ENCODE measurements at regions not wholly inside any gene's neighbourhood (a gene's known extent, or its start where the extent isn't known, plus 50 kb on each side); places are given as distances from the start of the nearest gene placed in this dataset.

DNA sequence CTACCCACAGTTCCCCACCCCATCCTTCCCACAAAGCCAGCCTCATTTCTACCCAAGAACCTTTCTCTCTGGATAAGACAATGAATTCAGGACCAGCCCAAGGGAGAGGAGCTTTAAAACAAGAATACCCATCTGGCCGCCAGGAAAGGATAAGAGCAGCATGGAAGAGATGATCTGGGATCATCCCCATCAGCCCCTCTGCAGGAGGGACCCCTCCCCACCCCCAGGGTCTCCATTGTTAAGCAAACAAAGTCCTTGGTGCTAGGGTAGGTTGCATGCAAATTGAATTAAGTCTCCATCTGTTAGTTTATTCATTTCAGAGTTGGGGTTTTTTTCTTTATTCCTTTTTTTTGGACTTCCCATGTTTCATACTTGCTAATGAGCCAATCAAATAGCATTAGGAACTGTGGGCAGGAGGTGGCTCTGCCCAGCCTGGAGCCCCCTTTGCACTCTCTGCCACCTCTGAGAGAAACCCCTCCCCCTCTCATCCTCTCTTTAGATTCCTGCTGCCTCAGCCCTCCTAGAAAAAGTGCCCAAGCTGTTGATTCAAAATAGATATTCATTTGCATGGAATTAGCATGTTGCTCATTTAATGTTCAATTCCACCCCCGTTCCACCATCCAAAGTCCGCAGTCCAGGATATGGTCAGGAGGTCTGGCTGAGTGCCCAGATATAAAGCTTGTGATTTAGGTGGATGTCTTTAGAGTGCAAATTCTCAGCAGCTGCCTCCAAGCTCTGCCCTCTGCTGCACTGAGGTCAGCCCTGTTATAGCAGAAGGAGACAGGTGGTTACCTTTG lies 138.5 kb upstream of the NCAM1 start:
- DNase-seq (ENCODE audit: low read depth), result no peak

DNA sequence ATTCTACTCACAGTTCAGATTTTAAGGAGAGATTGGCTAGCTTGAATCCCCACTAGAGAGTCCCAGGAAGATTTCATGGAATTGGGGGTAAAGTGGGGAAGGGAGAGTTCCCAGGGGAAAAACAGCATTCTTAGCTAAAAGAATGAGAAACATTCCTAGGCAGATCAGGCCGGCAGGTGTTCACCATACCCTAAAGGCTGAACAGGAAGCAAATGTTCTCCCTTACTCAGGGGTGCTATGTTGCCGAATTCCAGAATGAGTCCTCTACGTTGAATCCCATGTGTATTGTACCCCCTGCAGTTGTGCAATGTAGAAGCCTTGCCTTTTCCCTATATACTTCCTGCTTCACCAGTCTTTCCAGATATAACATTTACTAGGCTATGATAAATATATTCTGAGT lies 135.2 kb upstream of the NCAM1 start:
- DNase-seq (ENCODE audit: low read depth), result no peak

DNA sequence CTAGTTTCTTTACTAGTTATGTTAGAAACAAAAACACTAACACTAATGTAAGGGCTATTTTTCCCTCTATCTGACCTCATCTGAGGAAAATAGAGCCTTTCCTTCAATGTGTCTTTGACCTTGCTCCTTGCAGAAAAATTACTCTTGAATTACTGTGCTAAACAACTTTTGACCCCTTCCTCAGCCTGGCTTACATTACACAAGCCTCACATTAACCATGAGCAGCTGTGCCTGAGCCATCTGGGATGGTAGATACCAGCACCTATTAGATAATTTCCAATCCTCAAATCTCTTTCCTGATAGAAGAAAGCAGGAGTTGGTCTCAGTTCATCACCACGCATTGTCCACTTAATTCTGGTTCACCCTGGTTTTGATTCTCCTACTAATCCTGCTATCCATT lies 134.4 kb upstream of the NCAM1 start:
- DNase-seq (ENCODE audit: low read depth), result no peak

DNA sequence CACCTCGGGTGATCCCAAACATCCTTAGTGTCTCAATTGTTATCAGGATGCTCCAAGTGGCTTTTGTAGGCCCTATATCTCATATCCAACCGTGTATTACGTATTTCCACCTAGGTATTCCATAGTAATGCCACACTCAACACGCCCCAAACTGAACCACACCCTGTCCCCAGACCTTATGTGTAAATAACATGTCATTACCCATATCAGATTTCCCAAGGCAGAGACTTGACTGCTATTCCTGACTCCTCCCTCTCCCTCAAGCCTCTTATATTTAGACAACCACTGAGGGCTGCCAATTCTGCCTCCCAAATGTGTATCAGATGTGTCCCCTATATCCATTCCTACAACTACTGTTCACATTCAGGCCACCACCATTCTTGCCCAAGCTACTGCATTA lies 132.8 kb upstream of the NCAM1 start:
- no peak for DNase-seq (ENCODE audit: low read depth)

DNA sequence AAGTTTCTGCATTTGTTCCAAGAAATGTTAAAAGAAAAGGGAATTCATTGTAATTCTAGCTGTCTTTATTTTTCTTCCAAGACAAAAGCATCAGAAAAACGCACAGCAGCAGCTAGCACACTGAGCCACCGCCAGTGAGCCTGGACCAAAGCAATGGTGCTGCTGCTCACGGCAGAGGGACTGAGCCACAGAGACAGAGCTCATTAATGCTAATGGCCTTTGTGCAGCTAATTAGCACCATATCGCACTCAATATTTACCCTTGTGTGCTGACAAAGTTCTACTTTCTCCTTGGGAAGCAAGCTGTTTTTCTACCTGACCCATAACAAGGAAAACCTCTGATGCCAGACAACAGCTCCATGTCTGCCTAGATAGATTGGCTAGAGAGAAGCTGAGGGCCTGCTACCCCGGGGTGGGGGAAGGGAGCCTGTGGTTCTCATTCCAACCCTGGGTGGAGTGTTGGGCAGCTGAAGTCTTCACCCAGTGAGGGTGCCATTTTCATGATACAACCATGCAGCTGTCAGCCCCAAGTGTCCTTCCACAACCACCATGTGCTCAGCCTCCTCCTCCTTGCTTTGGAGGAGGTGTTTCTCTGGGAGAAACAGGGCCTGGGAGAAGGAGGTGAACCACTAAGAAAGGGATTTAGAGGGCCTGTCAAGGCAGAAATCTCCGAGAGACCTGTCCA lies 131.1 kb upstream of the NCAM1 start:
- no peak for DNase-seq (ENCODE audit: low read depth)

DNA sequence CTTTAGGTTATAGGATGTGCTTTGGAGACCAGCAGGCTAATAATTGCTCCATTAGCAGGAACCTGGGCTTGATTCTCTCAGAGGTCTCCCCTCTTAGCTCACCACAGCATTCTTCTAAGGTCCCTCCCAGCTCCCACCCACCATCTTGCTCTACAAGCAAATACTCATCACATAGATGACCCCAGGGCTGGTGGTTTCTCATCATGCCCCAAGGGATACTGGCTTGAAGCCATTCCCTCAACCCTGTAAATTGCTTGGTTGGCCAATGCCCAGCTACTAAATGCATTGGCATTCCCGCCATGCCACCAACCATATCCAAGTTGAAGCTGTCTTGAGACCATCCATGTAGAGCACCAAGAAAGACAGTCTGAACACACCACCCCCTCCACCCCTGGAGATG lies 130.2 kb upstream of the NCAM1 start:
- no peak for DNase-seq (ENCODE audit: low read depth)

DNA sequence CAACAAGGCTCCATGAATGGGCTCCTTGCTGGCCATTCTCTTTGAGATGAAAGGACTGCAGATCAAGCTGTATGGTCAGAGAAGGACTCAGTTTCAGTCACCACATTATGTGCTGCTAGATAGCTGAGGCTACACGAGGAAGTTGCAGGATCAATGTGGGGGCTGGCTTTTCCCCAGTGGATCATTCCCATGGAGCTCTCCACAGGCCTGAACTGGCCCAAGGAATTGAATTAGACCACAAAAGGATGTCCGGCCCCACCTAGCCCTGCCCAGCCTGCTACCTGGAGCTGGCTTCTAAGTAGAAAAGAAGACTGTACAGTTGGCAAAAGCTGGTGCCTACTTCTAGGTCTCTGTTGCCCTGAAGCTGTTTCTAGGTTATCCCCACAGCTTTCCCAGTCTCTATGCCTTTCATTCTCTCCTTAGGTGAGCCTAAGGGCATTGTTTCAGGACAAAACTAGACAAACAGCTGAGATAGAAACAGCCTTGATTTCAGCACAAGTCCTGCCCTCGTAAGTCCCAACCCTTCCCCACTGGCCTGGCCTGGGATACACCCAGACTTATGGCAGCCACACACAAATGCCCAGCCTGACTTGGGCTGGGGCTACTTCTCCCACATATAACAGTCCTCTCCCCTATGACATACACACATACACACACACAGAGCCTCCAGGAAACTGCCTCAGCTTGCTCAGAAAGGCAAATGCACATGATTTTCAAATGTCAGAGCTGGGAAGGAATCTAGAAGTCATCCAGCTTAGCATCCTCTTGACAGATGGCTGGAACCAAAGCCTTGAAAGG lies 129.1 kb upstream of the NCAM1 start:
- no peak for DNase-seq (ENCODE audit: low read depth)

DNA sequence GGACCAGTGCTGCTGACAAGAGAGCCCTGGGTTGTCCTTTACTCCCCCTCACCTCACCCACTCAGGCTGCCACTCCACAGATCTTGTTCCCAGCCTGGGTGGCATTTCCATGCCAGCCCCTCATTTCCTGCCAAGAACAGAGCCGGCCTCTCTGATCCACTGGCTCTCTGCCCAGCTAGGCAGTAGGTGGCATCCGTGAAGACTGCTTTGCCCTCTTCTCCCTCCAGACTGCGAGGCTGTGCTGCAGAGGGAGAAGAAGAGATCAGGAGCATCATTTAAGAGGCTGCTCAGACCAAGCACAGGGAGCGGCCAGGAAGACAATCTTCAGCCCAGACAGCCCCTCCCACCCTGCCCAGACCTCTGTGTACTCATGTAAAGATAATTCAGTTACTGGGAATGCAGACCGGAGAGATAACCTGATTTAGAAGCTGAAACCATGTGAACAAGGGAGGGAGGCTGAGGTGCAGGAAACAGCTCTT lies 126.9 kb upstream of the NCAM1 start:
- DNase-seq (ENCODE audit: low read depth), result no peak

DNA sequence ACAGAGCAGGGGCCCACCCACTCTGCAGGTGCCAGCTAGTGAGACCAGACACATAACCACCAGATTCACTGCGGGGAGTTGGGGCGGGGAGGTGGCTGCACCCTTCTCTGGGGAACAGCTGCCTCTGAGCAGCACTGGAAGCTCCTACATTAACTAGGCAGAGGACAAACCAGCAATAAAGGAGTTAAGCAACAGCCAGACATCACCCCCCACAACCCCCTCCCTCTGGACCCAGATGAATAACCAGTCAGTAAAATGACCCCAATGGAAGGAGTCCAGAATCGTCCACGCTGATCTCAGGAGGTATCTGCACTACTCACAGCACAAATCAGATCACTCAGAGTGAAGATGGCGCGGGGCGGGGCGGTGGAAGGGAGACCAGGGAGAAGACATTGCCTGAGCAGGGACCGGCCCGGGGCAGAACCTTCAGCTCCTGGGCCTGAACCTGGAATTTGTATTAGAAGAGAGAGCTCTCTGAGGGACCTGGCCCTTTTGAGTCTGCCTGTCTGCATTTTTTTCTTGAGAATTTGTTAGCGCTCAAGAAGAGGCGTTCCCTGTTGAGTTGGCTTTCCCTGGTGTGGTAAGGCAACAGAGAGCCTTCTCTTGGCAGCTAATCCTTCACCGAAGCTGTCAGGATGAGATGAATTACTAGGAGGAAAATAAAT lies 125.5 kb upstream of the NCAM1 start:
- no peak for DNase-seq (ENCODE audit: low read depth)

DNA sequence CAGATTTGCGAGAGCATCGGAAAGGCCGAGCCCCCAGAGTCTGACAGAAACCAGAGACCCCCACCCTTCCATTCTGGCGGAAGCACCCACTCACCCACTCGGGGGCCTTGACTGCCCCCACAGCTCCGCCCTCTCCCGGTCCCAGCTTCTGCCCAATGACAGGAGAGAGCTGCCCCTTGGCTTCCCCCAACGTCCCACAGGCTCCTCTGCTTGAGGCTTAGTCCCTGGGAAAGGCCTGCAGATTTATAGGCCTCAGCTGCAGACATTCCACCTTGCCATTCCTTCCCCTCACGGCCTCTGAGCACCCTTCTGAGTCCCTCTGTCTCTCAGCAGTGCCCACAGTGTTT lies 125.0 kb upstream of the NCAM1 start:
- DNase-seq (ENCODE audit: low read depth), result no peak

DNA sequence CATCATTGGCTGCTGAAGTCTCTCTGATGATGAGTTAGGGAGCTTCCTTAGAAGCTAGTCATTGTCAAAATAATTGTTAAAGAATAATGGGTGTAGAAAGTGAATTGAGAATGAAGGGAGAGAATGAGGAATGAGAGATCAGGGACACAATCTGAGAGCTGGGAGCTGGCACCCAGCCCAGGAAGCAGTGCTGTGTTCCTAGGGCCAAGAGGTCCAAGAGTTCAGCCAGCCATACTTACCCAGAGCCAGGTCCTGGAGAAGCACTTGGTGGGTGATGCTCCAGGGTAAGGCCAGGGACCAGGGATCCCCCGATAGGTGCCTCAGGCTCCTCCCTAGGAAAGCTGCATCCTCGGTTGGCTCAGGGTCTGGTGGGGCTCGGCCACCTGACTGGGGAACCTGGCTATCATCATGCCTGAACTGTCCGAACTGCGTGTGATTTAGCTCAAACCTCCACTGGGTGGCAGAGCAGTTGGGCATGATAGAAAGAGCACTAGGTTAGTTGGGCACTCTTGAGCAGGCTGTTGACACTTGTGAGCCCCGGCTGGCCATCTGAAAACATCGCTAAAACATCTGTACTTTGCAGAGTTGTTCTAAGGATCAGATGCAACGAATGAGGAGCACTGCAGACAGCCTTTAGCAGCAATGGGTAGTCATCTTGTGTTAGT lies 123.9 kb upstream of the NCAM1 start:
- DNase-seq (ENCODE audit: low read depth), result no peak

DNA sequence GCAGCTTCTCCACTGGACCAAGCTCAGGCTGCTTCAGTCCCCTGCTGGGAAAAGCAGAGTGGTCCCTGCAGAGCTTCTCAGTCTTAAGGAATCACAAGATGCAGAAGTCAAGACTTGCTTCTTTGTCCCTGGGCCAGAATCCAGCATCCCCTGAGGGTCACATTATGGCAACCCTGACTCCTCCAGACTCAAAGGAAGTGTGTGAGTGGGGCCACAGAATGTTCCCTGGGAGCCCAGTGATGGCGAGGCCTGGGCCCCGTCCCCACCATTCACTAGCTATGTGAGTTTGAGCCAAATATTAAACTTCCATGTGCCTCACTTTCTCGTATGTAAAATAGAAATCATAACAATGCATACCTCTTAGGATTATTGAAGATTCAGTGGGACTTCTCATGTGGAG lies 122.2 kb upstream of the NCAM1 start:
- no peak for DNase-seq (ENCODE audit: low read depth)

DNA sequence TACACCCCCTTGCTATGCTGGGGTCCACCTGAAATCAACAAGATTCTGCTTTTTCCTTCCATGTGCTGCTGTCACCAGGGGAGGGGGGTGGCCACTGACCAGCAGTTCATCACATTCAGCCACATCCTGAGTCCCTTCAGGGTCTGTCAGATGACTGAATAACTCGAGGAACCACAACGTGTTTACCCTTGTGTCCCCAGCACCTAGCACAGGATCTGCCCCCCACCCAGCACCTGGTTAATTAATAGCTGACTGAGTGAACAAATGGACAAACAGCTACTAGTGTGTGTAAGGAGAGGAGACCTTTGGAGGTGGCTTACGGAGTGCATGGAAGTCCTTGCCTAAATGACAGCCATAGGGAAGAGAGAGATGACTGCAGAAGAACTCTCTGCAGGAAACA lies 119.5 kb upstream of the NCAM1 start:
- DNase-seq (ENCODE audit: low read depth), result no peak

DNA sequence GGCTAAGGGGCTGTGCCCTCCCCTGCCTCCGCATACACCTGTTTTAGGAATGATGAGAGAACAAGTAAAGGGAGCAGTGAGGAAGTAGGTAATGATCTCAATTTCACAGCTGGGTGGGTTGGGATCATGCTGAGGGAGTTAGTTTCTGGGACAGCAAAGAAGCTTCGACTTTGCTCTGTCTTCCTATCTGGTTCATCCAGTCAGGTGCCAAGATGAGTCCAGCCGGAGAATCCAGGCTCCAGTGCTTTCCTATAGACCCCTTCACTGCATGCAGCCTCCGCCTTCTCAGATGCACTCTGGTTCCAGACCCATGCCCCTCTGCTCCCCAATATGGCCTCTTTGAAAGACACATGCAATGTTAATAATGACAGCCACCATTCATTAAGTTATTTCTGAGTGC lies 119.1 kb upstream of the NCAM1 start:
- no peak for DNase-seq (ENCODE audit: low read depth)

DNA sequence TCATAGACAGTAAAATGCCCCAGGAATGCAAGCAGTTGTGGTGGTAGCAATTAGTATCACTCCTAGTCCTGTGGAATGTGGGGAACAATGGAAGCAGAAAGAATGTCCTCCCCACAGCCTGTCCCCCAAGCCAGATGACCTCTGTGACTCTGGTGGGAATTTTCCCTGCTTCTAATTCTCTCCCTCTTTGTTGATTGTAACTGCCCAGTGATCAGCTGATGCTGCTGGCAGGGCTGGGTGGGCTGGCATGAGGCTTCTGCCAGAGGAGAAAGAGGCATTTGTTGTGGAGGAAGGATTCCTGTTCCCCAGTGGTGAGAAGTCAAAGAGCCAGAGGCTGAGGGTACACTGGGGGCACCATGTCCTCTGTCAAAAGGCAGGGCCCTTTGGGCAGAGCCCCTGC lies 116.7 kb upstream of the NCAM1 start:
- DNase-seq (ENCODE audit: low read depth), result no peak

DNA sequence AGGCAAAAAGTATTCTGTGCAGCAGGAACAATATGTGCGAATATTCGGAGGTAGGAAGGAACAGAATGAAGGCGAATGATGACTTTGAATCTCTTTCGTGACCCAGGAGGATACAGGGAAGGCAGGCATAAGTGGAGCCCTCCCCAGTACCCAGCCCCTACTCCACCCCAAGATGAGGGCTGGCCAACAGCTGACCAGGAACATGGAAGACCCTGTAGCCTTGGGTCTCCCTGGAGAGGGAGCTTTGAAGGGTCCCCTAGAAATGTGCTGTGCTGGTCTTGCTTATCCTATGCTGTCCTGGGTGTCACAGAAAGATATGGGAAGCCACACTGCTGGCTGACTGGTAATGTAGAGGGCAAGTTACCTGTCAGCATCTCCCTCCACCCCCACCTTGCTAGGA lies 113.7 kb upstream of the NCAM1 start:
- no peak for DNase-seq (ENCODE audit: low read depth)

DNA sequence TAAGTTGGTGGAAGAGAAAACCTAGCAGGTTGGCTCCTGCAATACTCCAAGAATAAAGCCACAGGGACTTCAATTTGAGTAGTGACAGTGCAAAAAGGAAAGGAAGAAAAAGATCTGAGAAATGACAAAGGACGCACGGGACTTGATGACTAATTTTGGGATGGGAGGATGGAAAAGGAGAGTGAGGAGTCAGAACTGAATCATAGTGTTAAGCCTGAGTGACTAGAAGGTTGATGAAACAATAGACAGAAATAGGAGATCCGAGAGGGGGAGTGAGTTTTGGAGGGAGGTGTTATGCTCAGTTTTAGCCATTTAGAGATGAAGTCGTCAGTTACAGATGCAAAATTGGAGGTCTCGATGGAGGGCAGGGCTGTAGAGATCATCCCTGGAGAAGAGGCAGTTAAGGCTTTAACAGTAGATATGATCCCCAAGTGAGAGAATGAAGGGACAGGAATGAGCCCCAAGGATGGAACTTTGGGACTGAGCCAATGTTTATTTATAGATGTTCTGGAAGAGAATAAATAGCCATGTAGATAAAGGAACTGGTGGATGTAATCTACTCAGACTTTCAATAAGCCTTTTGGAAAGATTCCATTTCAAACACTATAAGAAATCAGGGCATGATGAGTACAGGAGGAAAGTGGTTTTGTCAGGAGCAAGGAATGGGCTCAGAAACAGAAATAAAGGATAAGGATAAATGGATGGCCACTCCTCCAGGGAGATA lies 108.9 kb upstream of the NCAM1 start:
- no peak for DNase-seq (ENCODE audit: low read depth)

DNA sequence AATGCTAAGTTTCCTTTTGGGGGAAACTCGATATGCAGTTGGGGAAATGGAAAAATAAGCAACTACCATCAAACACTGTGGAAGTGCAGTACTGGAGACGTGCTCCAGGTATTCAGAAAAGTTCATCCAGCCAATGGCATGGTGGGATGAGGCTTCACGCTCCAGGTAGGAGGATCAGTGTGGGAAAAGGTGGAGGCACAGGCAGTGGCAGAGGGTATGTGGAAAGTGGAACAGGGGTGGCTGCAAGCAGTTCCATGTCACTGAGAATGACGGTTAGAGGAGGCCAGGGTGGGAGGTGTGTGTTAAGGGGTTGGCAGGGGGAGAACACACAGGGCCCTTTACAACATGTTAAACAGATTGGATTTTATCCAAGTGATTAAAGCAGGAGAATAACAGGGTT lies 105.1 kb upstream of the NCAM1 start:
- DNase-seq (ENCODE audit: low read depth), result no peak

DNA sequence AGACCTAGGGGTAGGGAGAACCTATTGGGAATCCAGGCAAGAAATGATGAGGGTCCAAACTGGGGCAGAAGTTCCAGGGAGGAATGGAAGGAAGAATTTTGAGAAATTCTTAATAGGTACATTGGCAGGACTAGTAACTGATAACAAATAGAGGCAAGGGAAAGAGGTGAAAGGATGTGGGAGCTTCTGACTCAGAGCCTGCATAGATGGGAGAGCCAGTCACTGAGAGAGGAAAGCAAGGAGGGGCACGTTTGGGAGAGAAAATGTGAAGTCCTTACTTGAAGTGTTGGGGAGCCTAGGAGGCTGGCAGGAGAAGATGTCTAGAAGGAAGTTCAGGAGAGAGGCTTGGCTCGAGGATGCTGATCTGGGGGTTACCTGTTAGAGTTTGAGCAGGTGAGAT lies 104.6 kb upstream of the NCAM1 start:
- DNase-seq (ENCODE audit: low read depth), result no peak

DNA sequence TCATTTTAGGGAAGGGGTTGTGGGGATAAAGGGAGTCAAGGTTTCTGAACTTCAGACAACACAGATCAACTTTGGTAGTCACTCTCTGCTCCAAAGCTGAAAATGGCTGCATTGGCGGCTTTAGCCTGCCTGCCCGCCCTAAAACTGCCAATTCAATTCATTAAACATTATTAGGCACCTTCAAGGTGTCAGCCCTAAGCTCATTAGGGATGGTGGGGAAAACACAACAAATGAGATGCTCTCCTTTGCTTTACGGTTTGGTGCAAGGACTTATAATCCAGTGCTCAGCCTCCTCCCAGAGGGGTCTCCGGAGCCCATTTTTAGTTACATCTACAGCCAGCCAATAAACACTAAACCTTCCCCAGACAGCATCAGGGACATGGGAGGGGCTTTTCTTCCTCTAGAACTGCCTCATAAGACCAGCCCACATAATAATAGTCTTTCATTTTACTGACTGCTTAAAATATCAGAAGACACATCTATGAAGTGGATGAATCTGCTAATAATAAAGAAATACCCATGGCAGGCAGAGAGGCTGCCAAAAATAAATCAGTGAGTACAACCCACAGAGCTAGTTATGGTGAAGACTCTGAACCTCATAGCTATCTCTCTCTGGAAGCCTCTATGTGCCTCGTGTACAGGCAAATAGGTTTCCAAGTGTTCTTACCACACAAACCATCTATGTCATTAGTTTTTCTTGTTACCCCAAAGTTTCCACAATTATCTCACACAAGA lies 102.8 kb upstream of the NCAM1 start:
- DNase-seq (ENCODE audit: low read depth), result no peak

DNA sequence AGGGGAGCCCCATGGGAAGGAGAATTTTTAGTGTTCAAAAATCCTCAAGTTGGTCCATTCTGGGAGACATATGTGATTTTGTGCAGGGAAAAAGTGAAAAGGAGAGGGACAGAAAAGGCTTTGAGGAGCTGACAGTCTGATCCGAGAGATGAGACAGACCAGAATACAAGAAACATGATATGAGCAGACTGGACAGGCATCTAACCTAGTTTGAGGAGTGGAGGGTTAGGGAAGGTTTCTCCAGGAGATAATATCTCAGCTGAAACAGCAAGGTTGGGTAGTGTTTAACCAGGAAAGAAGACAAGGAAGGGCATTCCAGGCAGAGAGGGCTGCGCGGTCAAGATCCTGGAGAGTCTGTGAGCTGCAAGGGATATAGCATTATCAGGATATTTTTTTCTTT lies 101.4 kb upstream of the NCAM1 start:
- DNase-seq (ENCODE audit: low read depth), result no peak
